Cardiac muscle cell (in vitro differentiated cells and primary cell): ENCODE measurements at regions not wholly inside any gene's neighbourhood (a gene's known extent, or its start where the extent isn't known, plus 50 kb on each side); places are given as distances from the start of the nearest gene placed in this dataset.

Source experiments
- DNase-seq, 2 donors: peaks; one replicate each; pipeline versions ENCODE4 v3.0.0 to v3.0.0-alpha.2; 2010 to 2017; ENCODE audit warnings: low read depth in 1 of 2, low spot score in 1 of 2
- H3K27ac ChIP-seq: fragments of 200-600 bp; sonication (generic); 2 replicates; pipeline ENCODE4 v1.5.1; 2016
- H3K27me3 ChIP-seq: fragments of 200-600 bp; sonication (generic); 2 replicates; pipeline ENCODE4 v1.6.0; 2016; ENCODE audit warnings: control low read depth
- H3K36me3 ChIP-seq: fragments of 200-600 bp; sonication (generic); 2 replicates; pipeline ENCODE4 v1.5.1; 2016; ENCODE audit warnings: control low read depth
- H3K4me1 ChIP-seq: fragments of 200-600 bp; sonication (generic); 2 replicates; pipeline ENCODE4 v1.8.1; 2017; ENCODE audit warnings: low read depth, mild to moderate bottlenecking, mixed run types
- H3K4me3 ChIP-seq: fragments of 200-600 bp; sonication (generic); 2 replicates; pipeline ENCODE4 v1.5.1; 2016; ENCODE audit warnings: mild to moderate bottlenecking
- H3K9me3 ChIP-seq: fragments of 200-600 bp; sonication (generic); 2 replicates; pipeline ENCODE4 v1.5.1; 2017; ENCODE audit warnings: low read depth, mild to moderate bottlenecking, control low read depth
- TF ChIP-seq, protein P1 (sequence below): IDR thresholded peaks from 2 replicates; pipeline ENCODE4 v1.5.1; 2012; ENCODE audit warnings: low read depth, mild to moderate bottlenecking, low read length

DNA sequence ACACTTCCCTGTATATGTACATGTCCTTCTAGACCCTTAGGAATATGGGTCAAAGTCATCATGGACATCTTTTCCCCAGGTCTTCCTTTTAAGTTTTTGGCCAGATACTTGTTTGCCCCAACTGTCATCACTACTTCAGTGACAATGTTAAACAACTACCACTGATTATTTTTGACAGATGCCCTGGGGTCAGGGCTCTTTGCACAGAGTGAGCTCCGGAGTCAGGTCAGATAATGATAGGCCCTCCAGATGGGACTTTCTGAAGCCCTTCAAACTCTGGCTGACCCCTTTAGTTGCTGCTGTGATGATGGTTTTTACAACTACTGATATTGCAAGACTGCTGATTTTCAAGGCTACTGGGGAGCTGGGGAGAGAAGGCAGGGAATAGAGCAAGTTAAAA, 449.4 kb upstream of the HS6ST1 start:
- TF ChIP-seq, protein P1, sequence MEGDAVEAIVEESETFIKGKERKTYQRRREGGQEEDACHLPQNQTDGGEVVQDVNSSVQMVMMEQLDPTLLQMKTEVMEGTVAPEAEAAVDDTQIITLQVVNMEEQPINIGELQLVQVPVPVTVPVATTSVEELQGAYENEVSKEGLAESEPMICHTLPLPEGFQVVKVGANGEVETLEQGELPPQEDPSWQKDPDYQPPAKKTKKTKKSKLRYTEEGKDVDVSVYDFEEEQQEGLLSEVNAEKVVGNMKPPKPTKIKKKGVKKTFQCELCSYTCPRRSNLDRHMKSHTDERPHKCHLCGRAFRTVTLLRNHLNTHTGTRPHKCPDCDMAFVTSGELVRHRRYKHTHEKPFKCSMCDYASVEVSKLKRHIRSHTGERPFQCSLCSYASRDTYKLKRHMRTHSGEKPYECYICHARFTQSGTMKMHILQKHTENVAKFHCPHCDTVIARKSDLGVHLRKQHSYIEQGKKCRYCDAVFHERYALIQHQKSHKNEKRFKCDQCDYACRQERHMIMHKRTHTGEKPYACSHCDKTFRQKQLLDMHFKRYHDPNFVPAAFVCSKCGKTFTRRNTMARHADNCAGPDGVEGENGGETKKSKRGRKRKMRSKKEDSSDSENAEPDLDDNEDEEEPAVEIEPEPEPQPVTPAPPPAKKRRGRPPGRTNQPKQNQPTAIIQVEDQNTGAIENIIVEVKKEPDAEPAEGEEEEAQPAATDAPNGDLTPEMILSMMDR, result no peak
- Histone ChIP-seq H3K9me3 (no peaks in the 10 kb centered on the region), H3K27me3 (no peaks in the 10 kb centered on the region)

DNA sequence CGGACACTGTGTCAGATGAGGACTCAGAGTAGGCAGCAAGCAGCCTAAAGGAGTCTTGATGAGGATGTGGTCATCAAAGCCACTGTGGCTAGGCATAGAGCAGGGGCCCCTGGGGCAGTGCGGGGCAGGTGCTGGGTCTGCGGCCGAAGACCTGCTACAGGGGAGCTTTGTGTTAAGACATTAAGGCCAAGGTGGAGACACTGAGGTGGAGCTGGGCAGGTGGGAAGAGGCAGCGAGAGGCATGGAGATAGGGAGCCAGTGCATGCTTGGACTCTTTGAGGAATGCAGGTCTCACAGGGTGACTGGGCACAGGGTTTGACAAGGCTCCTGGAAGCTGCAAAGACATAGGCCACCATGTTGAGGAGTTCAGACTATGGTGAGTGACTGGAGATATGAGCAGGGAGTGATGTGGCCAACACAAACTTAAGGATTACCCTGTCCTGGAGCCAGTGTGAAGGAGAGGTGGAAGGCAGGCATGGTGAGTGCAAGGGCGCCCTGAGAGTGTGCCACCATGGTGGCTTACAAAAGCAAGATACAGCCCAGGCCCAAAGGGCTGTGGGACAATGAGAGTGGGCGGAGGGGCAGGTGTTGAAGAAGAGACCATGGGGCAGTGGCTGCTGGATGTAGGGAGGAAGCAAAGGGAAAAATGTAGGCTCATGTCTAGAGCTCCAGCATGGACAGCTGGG, 450.9 kb upstream of the HS6ST1 start:
- Histone ChIP-seq H3K4me1 (peaks cover 50% of the 10 kb centered on the region), H3K9me3 (no peaks in the 10 kb centered on the region), H3K36me3 (no peaks in the 10 kb centered on the region), H3K27ac (no peak overlapping the region), H3K27me3 (no peaks in the 10 kb centered on the region), H3K4me3 (no peak overlapping the region)
- DNase-seq, result no peak
- TF ChIP-seq, protein P1, result no peak

More for the DNA sequence above, 449.4 kb upstream of the HS6ST1 start:
- Histone ChIP-seq H3K4me1 (peaks cover 39% of the 10 kb centered on the region), H3K27ac (peak overlapping the region; percentile 61), H3K36me3 (no peaks in the 10 kb centered on the region), H3K4me3 (no peak overlapping the region)
- DNase-seq, result peak in 1 of 2 donors; percentile 65

DNA sequence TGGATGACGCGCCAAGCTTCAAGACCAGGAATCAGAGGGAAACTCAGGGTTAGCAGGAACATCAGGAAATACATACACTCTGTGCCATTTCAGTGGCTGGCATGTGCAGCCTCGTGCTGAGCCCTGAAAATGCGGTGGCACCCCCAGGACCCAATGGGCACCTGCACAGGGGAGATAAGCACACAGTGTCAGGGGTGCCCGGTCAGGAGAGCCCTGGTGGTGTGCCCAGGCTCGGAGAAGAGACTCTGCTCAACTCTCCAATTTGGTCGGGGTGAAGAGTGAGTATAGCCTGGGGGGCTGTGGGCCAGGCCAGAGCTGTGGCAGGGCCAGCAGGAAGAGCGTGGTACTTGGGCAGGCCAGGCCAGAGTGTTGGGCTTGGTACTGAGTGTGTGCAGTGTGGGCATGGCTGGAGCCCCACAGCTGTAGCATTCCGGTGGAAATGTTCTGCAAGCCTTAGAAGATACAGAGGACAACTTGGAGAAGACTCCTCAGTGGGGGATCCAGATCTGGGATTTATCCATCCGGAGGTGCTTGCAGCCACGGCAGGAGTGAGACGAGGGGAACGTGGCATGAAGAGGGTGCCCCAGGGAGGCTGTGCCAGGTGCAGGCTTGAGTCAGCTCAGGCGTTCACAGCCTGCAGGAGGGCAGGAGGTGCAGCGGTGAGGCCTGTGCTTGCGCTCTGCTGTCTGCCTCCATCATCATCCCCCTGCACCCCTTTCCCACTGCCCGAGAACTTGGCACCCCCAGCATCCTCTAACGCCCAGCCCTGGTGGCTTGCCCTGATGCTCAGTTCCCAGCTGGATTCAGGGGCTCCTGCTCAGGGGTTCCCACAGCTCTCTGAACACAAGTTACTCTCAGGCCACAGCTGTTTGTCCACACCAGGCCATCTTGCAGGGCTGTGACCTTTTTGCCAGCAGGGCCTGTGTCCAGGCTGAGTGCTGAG, 451.7 kb upstream of the HS6ST1 start:
- H3K4me3 ChIP-seq, result no peak overlapping the region
- TF ChIP-seq, protein P1, result no peak
- no peaks in the 10 kb centered on the region for H3K9me3 ChIP-seq
- H3K36me3 ChIP-seq, result no peaks in the 10 kb centered on the region
- DNase-seq, result no peak
- H3K27ac ChIP-seq, result no peak overlapping the region
- peaks cover 58% of the 10 kb centered on the region for H3K4me1 ChIP-seq
- H3K27me3 ChIP-seq, result no peaks in the 10 kb centered on the region

DNA sequence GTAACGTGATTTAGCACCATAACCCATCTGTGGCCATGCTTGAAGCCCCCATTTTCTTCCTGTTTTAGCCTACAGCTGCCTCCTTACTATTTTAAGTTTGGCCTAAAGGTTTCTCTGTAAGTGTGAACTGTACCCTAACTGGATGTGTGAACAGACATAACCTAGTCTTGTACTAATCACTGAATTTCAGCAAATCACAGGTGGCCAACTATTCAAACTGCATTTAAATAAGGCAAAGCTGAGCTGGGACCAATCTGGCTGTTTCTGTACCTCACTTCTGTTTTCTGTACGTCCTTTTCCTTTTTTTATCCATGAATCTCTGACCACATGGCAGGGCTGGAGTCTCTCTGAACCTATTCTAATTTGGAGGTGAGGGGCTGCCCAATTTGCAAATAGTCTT, 452.7 kb upstream of the HS6ST1 start:
- Histone ChIP-seq H3K4me1 (peaks cover 58% of the 10 kb centered on the region), H3K27me3 (no peaks in the 10 kb centered on the region), H3K4me3 (no peak overlapping the region), H3K9me3 (no peaks in the 10 kb centered on the region), H3K27ac (no peak overlapping the region), H3K36me3 (no peaks in the 10 kb centered on the region)
- DNase-seq, result no peak
- TF ChIP-seq, protein P1, result no peak

DNA sequence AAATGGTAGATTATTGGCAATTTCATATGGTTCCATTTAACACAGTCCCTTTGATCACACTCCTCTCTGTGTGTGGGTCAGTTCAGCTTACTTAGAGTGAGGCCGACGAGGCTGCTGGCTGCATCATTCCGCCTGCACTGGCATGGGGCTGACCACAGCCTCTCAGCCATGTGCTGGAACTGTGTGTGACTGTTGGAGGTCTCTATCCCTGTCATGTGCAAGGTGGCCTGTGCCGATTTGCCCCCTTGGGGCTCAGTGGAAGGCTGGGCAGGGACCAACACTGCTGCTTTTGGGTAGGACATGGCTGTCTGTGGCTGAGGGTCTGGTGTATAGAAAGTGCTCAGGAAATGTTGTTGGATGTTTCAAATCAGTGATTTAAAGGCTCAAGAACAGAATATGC, 454.0 kb upstream of the HS6ST1 start:
- Histone ChIP-seq H3K4me1 (peaks cover 52% of the 10 kb centered on the region), H3K9me3 (no peaks in the 10 kb centered on the region), H3K27me3 (no peaks in the 10 kb centered on the region), H3K36me3 (no peaks in the 10 kb centered on the region), H3K27ac (no peak overlapping the region), H3K4me3 (no peak overlapping the region)
- DNase-seq, result no peak
- TF ChIP-seq, protein P1, result no peak
